Chondrocyte (in vitro differentiated cells): ENCODE measurements at regions not wholly inside any gene's neighbourhood (a gene's known extent, or its start where the extent isn't known, plus 50 kb on each side); places are given as distances from the start of the nearest gene placed in this dataset.

Source experiments
- DNase-seq: peaks from one replicate; pipeline ENCODE4 v3.0.0; 2021; ENCODE audit warnings: mixed read lengths, low spot score
- H3K27ac Mint-ChIP-seq: one replicate; pipeline ENCODE4 v1.8.0; 2021; ENCODE audit warnings: mild to moderate bottlenecking, moderate library complexity, mixed read lengths; ENCODE audit not compliant: unreplicated experiment
- H3K27me3 Mint-ChIP-seq: 2 replicates; pipeline ENCODE4 v1.8.0; 2021; ENCODE audit warnings: low read depth, mixed read lengths
- H3K36me3 Mint-ChIP-seq: 2 replicates; pipeline ENCODE4 v1.8.0; 2021; ENCODE audit warnings: low read depth, mixed read lengths
- H3K4me1 Mint-ChIP-seq: 2 replicates; pipeline ENCODE4 v1.8.0; 2021; ENCODE audit warnings: low read depth, mild to moderate bottlenecking, mixed read lengths
- H3K4me3 Mint-ChIP-seq: one replicate; pipeline ENCODE4 v1.8.0; 2021; ENCODE audit warnings: mild to moderate bottlenecking, moderate library complexity, mixed read lengths; ENCODE audit not compliant: unreplicated experiment
- H3K9me3 Mint-ChIP-seq: 2 replicates; pipeline ENCODE4 v1.8.0; 2021; ENCODE audit warnings: low read depth, mixed read lengths
- TF ChIP-seq, protein P1 (sequence below): fragments of 200-600 bp; sonication (generic); IDR thresholded peaks from 2 replicates; pipeline ENCODE4 v1.5.0; 2021; ENCODE audit warnings: antibody characterized with exemption, mild to moderate bottlenecking, moderate library complexity

DNA sequence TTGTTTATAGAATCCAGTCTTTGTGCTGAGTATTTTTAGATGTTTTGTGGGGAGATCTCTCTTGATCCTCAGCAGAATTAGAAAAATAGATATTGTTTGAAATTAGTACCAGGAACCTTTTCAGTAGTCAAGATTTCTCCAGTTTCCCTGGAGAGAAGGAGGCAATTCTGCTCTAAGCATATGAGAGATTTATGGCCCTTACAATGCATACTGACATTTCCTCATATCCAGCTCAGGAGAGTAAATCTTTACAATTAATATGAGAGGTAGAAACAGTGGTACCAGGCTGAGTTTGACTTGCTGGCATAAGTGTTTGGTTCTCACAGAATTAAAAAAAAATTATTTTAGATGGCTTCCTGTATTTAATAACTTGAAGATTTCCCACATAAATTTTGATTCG, 239.1 kb upstream of the SGO1 start:
- Mint-ChIP-seq H3K4me1 (no peaks in the 10 kb centered on the region), H3K36me3 (peaks cover 2% of the 10 kb centered on the region), H3K4me3 (no peak overlapping the region), H3K27me3 (peaks cover 6% of the 10 kb centered on the region), H3K27ac (no peak overlapping the region), H3K9me3 (peaks cover 17% of the 10 kb centered on the region)
- no peak for DNase-seq
- TF ChIP-seq, protein P1, sequence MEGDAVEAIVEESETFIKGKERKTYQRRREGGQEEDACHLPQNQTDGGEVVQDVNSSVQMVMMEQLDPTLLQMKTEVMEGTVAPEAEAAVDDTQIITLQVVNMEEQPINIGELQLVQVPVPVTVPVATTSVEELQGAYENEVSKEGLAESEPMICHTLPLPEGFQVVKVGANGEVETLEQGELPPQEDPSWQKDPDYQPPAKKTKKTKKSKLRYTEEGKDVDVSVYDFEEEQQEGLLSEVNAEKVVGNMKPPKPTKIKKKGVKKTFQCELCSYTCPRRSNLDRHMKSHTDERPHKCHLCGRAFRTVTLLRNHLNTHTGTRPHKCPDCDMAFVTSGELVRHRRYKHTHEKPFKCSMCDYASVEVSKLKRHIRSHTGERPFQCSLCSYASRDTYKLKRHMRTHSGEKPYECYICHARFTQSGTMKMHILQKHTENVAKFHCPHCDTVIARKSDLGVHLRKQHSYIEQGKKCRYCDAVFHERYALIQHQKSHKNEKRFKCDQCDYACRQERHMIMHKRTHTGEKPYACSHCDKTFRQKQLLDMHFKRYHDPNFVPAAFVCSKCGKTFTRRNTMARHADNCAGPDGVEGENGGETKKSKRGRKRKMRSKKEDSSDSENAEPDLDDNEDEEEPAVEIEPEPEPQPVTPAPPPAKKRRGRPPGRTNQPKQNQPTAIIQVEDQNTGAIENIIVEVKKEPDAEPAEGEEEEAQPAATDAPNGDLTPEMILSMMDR: no peak

DNA sequence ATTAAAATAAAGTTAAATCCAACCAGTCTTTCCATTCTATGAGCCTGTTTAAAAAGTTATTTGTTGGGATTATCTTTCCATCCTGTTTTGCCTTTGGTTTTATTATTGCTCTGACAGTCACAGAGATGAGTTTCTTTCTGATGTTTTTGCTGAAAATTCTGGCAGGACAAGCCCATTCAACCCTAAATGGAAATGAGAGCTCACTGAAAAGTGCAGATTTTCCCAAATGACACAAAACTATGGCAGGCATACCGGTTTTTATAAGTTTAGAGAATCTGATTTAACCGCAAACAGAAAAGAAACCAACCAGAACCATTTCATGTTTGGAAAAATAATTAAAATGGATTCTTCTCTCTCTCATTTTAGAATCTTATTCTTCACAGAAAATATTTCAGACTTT, 238.1 kb upstream of the SGO1 start:
- peaks cover 6% of the 10 kb centered on the region for H3K27me3 Mint-ChIP-seq
- TF ChIP-seq, protein P1: no peak
- peaks cover 13% of the 10 kb centered on the region for H3K9me3 Mint-ChIP-seq
- H3K4me3 Mint-ChIP-seq: no peak overlapping the region
- H3K4me1 Mint-ChIP-seq: no peaks in the 10 kb centered on the region
- DNase-seq: no peak
- no peak overlapping the region for H3K27ac Mint-ChIP-seq
- H3K36me3 Mint-ChIP-seq: peaks cover 2% of the 10 kb centered on the region

DNA sequence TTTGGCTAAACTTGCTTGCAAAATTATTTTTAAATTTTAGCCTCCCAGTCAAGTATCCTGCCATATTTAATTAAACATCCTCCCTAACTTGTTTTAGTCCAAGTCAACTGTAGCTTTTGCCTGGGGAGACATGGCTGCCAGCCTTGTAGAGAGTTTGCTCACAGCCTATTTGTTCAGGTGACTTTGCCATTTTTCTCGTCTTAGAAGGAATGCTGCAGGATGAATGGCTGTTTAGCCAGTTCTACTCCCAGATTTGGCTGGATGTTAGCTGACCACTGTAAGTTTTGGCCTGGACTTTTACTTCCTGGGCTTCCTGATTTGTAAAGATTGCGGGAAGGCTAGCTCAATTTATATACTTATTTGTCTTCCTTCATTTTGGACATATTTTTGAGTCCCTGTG, 236.4 kb upstream of the SGO1 start:
- no peak overlapping the region for H3K27ac Mint-ChIP-seq
- peaks cover 6% of the 10 kb centered on the region for H3K27me3 Mint-ChIP-seq
- H3K36me3 Mint-ChIP-seq: no peaks in the 10 kb centered on the region
- peaks cover 6% of the 10 kb centered on the region for H3K9me3 Mint-ChIP-seq
- no peaks in the 10 kb centered on the region for H3K4me1 Mint-ChIP-seq
- H3K4me3 Mint-ChIP-seq: no peak overlapping the region
- DNase-seq: no peak
- TF ChIP-seq, protein P1: no peak

DNA sequence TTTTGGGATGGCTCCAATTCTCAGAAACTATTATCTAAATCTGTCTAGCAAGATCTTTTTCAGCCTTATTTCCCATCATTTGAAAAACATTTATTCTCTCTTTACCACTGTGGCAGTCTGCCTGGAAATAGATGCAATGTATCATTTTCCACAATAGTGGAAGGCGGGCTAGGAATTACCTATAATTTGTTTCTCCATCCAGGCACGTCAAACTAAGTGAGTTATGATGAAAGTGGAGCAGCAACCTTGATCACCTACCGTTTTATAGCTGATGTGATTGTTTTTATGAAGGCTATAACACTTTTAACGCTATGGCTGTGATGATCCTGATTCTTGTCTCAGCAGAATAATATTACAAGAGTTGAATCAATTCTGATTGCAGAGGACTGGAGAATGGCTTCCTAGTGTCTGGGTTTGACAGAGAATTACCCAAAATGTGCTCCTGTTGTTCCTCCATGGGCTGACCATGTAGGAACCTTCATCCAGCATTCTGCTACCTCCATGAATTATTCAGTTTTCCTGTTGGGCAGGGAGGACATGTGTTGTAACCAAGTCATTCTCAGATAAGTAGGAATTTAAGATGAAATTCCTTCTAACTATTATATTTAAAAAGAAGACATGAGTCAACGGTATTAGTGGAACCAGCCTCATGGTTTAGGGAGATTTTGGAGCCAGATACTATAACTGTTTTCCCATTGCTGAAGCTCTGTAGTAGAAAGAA, 231.5 kb upstream of the SGO1 start:
- no peaks in the 10 kb centered on the region for H3K4me1 Mint-ChIP-seq
- no peaks in the 10 kb centered on the region for H3K36me3 Mint-ChIP-seq
- peaks cover 3% of the 10 kb centered on the region for H3K27me3 Mint-ChIP-seq
- H3K9me3 Mint-ChIP-seq: no peaks in the 10 kb centered on the region
- H3K27ac Mint-ChIP-seq: no peak overlapping the region
- H3K4me3 Mint-ChIP-seq: no peak overlapping the region
- TF ChIP-seq, protein P1: no peak
- DNase-seq: no peak

DNA sequence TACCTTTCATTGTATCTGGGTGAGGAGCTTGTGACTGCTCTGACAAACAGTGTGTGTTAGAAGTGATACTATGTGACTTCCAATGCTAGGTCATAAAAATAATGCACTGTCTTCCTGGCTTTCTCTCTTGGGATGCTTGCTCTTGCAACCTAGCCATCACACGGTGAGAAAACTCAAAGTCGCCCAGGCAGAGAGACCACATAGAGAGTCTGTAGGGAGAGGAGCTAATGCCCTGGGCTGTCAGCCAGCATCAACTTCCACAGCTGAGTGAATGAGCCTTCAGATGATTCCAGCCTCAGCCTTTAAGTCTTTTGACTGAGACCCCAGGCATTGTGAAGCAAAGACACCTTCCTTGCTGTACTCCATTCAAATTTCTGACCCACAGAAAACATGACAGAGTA, 220.6 kb upstream of the SGO1 start:
- Mint-ChIP-seq H3K27me3 (peaks cover 17% of the 10 kb centered on the region), H3K4me3 (no peak overlapping the region), H3K4me1 (no peaks in the 10 kb centered on the region), H3K36me3 (no peaks in the 10 kb centered on the region), H3K27ac (no peak overlapping the region), H3K9me3 (no peaks in the 10 kb centered on the region)
- DNase-seq: no peak
- TF ChIP-seq, protein P1: no peak
